ENCODE measurements at regions not wholly inside any gene's neighbourhood (a gene's known extent, or its start where the extent isn't known, plus 50 kb on each side); places are given as distances from the start of the nearest gene placed in this dataset.

- TF ChIP-seq CTCF (IDR thresholded peaks at IDR 0.05; ENCODE audit: extremely low read depth in 1 of 2, insufficient read depth in 1 of 2, low read depth in 1 of 2, low read length in 2 of 2) (no peak), EZH2 (IDR thresholded peaks at IDR 0.05; ENCODE audit: borderline replicate concordance, low read depth, low read length, severe bottlenecking) (no peak), POLR2A (IDR thresholded peaks at IDR 0.05; ENCODE audit: low read depth, low read length) (no peak), MYC (IDR thresholded peaks at IDR 0.05; ENCODE audit: low read depth, low read length) (no peak), MAX (IDR thresholded peaks at IDR 0.05; ENCODE audit: insufficient read depth, insufficient read length) (no peak), JUN (IDR thresholded peaks at IDR 0.05; ENCODE audit: borderline replicate concordance, insufficient read depth, insufficient read length, low read depth) (no peak)
Observed at GRCh38 chr6:134442073-134442472, 124.2 kb upstream of the SGK1 start.

Measured in endothelial cell of umbilical vein (primary cell).